C4-2B (cell line): ENCODE measurements at regions not wholly inside any gene's neighbourhood (a gene's known extent, or its start where the extent isn't known, plus 50 kb on each side); places are given as distances from the start of the nearest gene placed in this dataset.

Experiments used
- H3K27ac ChIP-seq: fragments of 450-650 bp; 2 replicates; pipeline ENCODE4 v1.5.1; 2017
- CTCF ChIP-seq: fragments of 450-650 bp; conservative IDR thresholded peaks from 2 replicates; pipeline ENCODE4 v1.5.1; 2017; ENCODE audit warnings: mild to moderate bottlenecking
- ZFX ChIP-seq: fragments of 450-650 bp; IDR thresholded peaks from 2 replicates; pipeline ENCODE4 v1.6.1; 2017

GRCh38 chr13:33918199-33918932 lies 100.4 kb downstream of the RFC3 start:
- no peak overlapping the region; the same call in 1 of the 2 replicates for H3K27ac ChIP-seq
- TF ChIP-seq CTCF (no peak), ZFX (no peak)

- no peak overlapping the region for H3K27ac ChIP-seq
- TF ChIP-seq ZFX = no peak
- no peak for TF ChIP-seq CTCF
These were observed 101.2 kb downstream of the RFC3 start for GRCh38 chr13:33919120-33919519.

- H3K27ac ChIP-seq = no peak overlapping the region
- TF ChIP-seq CTCF (no peak), ZFX (no peak)
These were observed 107.6 kb downstream of the RFC3 start for GRCh38 chr13:33925563-33925962.

- no peak overlapping the region for H3K27ac ChIP-seq
- no peak for TF ChIP-seq CTCF
- TF ChIP-seq ZFX = no peak
These were observed 109.4 kb downstream of the RFC3 start for GRCh38 chr13:33927315-33927714.

GRCh38 chr13:33931397-33932311 lies 113.7 kb downstream of the RFC3 start:
- no peak for TF ChIP-seq ZFX
- peak; percentile 85 for TF ChIP-seq CTCF
- H3K27ac ChIP-seq = no peak overlapping the region

GRCh38 chr13:33932769-33933406 lies 114.9 kb downstream of the RFC3 start:
- no peak for TF ChIP-seq ZFX
- TF ChIP-seq CTCF = no peak

More at GRCh38 chr13:33932769-33933406, 114.9 kb downstream of the RFC3 start:
- no peak overlapping the region for H3K27ac ChIP-seq
